GM10266 (cell line): ENCODE measurements at regions not wholly inside any gene's neighbourhood (a gene's known extent, or its start where the extent isn't known, plus 50 kb on each side); places are given as distances from the start of the nearest gene placed in this dataset.

Experiments used
- DNase-seq: peaks from one replicate; pipeline ENCODE4 v3.0.0; 2012; ENCODE audit errors: extremely low spot score
- TF ChIP-seq, protein P1 (sequence below): IDR thresholded peaks from 2 replicates; pipeline ENCODE4 v1.5.1; 2012; ENCODE audit warnings: mild to moderate bottlenecking, low read depth; ENCODE audit not compliant: control insufficient read depth, insufficient read depth; ENCODE audit errors: missing control alignments

DNA sequence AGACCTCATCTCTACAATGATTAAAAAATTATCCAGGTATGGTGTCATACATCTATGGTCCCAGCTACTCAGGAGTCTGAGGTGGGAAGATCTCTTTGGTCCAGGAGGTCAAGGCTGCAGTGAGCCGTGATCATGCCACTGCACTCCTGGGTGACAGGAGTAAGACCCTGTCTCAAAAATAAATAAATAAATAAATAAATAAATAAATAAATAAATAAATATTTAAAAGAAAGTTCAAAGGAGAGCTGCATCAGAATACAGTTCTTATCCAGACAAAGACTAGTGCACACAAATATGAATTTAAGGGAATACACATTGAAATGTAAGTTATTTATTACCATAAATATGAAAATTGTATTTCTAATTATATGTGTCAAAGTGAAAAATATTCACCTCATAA, 624.9 kb downstream of the SLITRK6 start:
- no peak for DNase-seq
- TF ChIP-seq, protein P1, sequence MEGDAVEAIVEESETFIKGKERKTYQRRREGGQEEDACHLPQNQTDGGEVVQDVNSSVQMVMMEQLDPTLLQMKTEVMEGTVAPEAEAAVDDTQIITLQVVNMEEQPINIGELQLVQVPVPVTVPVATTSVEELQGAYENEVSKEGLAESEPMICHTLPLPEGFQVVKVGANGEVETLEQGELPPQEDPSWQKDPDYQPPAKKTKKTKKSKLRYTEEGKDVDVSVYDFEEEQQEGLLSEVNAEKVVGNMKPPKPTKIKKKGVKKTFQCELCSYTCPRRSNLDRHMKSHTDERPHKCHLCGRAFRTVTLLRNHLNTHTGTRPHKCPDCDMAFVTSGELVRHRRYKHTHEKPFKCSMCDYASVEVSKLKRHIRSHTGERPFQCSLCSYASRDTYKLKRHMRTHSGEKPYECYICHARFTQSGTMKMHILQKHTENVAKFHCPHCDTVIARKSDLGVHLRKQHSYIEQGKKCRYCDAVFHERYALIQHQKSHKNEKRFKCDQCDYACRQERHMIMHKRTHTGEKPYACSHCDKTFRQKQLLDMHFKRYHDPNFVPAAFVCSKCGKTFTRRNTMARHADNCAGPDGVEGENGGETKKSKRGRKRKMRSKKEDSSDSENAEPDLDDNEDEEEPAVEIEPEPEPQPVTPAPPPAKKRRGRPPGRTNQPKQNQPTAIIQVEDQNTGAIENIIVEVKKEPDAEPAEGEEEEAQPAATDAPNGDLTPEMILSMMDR: no peak

DNA sequence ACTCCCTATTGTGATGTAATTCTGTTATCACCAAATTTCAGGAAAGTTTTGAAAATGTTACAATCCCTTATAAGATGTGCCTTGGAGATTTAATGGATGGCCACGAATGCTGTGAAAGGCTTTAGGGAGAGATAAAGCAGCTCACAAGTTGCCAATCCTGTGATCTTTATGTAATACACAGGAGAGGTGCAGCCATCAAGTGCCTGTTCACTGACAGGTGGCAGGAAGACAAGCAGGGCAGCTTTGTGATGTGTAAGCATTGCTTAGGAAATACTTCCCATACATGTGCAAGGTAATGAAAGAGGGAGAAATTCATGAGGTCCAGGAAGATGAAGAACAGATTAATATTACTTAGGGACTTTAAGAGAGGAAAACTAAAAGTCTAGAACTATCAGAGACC, 628.8 kb downstream of the SLITRK6 start:
- DNase-seq: no peak
- TF ChIP-seq, protein P1: no peak

DNA sequence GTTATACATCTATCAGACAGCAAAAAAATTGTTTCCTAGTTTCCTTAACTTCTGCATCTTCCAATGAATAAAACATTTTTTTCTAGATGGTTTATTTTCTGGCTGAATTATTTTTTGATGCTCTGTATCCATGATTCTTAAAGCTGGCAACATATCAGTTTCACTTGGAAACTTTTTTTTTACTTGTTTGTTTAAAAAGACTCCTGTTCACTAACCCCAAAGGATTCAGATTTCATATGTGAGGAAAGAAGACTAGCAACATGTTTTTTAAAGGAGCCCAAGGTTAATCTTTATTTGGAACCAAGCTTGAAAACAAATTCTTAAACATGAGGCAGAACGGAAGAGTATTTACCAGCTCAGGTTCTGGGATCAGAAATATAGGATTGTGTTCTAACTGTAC, 632.3 kb downstream of the SLITRK6 start:
- TF ChIP-seq, protein P1: no peak
- DNase-seq: no peak

DNA sequence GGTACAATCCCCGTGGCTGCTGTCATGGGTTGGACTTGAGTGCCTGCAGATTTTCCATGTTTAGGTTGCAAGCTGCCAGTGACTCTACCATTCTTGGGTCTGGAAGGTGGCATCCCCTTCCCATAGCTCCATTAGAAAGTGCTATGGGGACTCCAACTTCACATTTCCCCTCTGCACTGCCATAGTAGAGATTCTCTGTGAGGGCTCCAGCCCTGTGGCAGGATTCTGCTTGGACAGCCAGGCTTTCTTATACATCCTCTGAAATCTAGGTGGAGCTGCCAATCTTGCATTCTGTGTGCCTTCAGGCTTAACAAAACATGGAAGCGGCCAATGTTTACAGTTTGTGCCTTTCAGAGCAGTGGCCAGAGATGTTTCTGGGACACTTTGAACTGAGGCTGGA, 636.2 kb downstream of the SLITRK6 start:
- TF ChIP-seq, protein P1: no peak
- no peak for DNase-seq

DNA sequence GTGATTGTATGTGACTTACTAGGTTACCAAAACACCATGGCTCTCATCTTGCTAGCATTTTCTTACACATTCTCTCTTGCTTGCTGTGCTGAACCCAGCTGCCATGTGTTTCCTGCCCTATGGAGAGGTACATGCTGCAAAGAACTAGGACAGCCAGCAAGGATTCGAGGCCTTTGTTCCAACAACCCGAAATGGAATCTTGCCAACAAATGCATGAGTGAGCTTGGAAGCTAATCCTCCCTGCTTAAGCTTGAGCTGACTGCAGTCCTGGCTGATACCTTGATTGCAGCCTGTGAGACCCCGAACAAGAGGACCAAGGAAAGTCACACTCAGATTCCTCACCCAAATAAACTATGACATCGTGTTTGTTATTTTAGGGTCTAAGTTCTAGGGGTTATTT, 651.2 kb downstream of the SLITRK6 start:
- no peak for DNase-seq

DNA sequence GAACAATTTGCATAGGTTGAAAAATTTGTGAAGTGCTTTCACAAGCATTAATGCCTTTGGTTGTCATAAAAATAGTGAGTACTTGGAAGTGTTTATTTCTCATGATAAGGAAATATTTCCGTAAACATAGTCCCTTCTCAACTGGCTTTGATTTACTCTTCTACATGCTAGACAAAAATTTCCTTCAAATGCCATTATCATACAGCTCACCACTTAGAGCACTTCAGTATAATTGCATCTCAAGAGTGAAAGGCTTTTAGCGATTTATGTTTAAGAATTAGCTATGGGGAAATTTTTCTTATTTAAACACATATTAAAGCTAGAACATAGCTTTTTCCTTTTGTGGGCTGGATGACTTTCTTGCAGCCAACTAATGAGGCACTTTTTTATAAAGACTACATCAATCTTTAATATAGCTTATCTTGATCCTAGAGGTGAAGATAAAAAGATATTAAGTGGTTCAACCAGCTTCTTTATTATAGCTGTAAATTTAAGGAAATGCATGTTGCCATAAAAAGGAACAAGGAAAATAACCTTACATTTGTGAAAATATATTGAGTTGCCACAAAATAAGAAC, 656.8 kb downstream of the SLITRK6 start:
- DNase-seq: no peak
- TF ChIP-seq, protein P1: no peak

More for the DNA sequence above, 651.2 kb downstream of the SLITRK6 start:
- TF ChIP-seq, protein P1: no peak

DNA sequence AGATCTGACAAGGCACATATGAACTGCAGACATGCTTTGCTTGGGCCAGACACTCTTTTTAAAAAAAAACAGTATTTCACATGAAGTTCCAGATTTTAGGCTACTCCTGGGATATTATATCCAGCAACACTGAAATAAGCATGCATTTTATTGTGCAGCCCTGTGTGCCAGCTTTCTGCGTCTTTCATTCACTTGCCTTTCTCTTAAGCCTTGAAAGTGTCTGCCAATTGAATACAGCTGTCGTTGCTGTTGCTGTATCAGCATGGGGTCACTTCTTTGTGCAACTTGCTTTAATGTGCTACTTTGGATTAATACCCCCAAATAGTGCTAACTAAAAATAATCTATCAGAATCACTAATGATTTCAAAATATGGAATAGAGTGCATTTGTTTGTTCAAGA, 657.8 kb downstream of the SLITRK6 start:
- TF ChIP-seq, protein P1: no peak
- no peak for DNase-seq
